Heart left ventricle (tissue), 13 donors: ENCODE measurements at regions not wholly inside any gene's neighbourhood (a gene's known extent, or its start where the extent isn't known, plus 50 kb on each side); places are given as distances from the start of the nearest gene placed in this dataset.

ENCODE experiments used
- POLR2A ChIP-seq, 2 donors: fragments of 450-650 bp; IDR thresholded peaks; one replicate each; pipeline ENCODE4 v1.6.1; 2017; ENCODE audit warnings: antibody characterized with exemption in 2 of 2, mild to moderate bottlenecking in 2 of 2, moderate library complexity in 2 of 2
- TF ChIP-seq, protein P1 (sequence below), 12 donors: fragments of 200-600 bp; sonication (generic) in 4 of 12; IDR thresholded peaks; one replicate each; pipeline versions ENCODE4 v1.5.0 to v1.8.0; 2018 to 2022; ENCODE audit warnings: antibody characterized with exemption in 12 of 12, mild to moderate bottlenecking in 5 of 12
- donor health status: ischemic (EF 13 %, LVEDD 7.1; RV severe dilation, severe dysfunction).
- donor health status: DM: no; HTN: yes; CAD: no.
- donor health status: DM: no; HTN: no; CAD: no.
- donor health status: ischemic (EF 25% LVEDD 6.9; RV normal size, moderate dysfunction).
- donor health status: ischemic (EF 25% LVEDD 5.7; RV mildly dilated, moderate dysfunction).
- donor health status: ischemic (EF 35%, LVEDD 5.7; RV mildly dilated, moderate dysfunction).
- donor health status: nonischemic (EF 11% LVEDD 7.7; RV severe dilation, severe dysfunction).
- donor health status: DM: yes; HTN: yes; CAD: no.
- donor health status: PGD.
- donor health status: ischemic (EF 29% LVEDD 5.4; RV normal size, mild dysfunction).
- donor health status: nonischemic (EF 23%, LVEDD 6.1; RV moderate dilation, normal function).

DNA sequence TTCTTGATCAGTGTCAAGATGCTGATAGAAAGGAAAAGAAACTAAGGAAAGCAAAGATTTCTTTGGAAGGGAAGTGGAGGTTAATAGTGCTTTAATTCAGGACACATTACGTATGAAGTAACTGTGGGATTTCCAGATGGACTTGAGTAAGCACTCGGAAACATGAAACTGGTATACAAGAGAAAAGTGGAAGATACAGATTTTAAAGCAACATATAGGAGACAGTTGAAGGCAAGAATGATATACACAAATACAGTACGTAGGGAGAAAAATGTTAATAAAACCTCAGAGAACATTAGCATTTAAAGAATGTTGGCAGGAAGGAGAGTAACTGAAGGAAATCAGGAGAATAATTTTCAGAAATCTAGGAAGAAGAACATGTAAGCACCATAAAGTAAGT lies 730.9 kb upstream of the ADGRL2 start:
- TF ChIP-seq, protein P1, sequence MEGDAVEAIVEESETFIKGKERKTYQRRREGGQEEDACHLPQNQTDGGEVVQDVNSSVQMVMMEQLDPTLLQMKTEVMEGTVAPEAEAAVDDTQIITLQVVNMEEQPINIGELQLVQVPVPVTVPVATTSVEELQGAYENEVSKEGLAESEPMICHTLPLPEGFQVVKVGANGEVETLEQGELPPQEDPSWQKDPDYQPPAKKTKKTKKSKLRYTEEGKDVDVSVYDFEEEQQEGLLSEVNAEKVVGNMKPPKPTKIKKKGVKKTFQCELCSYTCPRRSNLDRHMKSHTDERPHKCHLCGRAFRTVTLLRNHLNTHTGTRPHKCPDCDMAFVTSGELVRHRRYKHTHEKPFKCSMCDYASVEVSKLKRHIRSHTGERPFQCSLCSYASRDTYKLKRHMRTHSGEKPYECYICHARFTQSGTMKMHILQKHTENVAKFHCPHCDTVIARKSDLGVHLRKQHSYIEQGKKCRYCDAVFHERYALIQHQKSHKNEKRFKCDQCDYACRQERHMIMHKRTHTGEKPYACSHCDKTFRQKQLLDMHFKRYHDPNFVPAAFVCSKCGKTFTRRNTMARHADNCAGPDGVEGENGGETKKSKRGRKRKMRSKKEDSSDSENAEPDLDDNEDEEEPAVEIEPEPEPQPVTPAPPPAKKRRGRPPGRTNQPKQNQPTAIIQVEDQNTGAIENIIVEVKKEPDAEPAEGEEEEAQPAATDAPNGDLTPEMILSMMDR (IDR thresholded peaks at IDR 0.05) = no peak
- no peak for TF ChIP-seq POLR2A (IDR thresholded peaks at IDR 0.05)
